ACC112 (cell line): ENCODE measurements at regions not wholly inside any gene's neighbourhood (a gene's known extent, or its start where the extent isn't known, plus 50 kb on each side); places are given as distances from the start of the nearest gene placed in this dataset.

Source experiments
- H2AFZ ChIP-seq: fragments of 200-600 bp; sonication (generic); one replicate; pipeline ENCODE4 v1.6.0; 2017; ENCODE audit warnings: antibody characterized with exemption, low read length; ENCODE audit not compliant: unreplicated experiment
- H3K27ac ChIP-seq: fragments of 200-600 bp; sonication (generic); 2 replicates; pipeline ENCODE4 v1.5.1; 2014; ENCODE audit warnings: low read depth, mild to moderate bottlenecking, antibody characterized with exemption, low read length, moderate library complexity
- H3K27me3 ChIP-seq: fragments of 200-600 bp; sonication (generic); 2 replicates; pipeline ENCODE4 v1.6.1; 2014; ENCODE audit warnings: mild to moderate bottlenecking, antibody characterized with exemption, low read length, moderate library complexity, mixed read lengths; ENCODE audit not compliant: insufficient read depth
- H3K36me3 ChIP-seq: fragments of 200-600 bp; sonication (generic); 2 replicates; pipeline ENCODE4 v1.6.1; 2016; ENCODE audit warnings: mild to moderate bottlenecking, antibody characterized with exemption, low read length, moderate library complexity, mixed read lengths; ENCODE audit not compliant: insufficient read depth
- H3K4me1 ChIP-seq: fragments of 200-600 bp; sonication (generic); one replicate; pipeline ENCODE4 v1.6.1; 2016; ENCODE audit warnings: low read length, mixed read lengths; ENCODE audit not compliant: insufficient read depth, unreplicated experiment, control insufficient read depth
- H3K4me3 ChIP-seq: fragments of 200-600 bp; sonication (generic); 2 replicates; pipeline ENCODE4 v1.5.1; 2014; ENCODE audit warnings: mild to moderate bottlenecking, low read depth, low read length
- H3K79me2 ChIP-seq: fragments of 200-600 bp; sonication (generic); one replicate; pipeline ENCODE4 v1.6.0; 2016; ENCODE audit warnings: low read length; ENCODE audit not compliant: control insufficient read depth, unreplicated experiment, insufficient read depth

- Histone ChIP-seq H2AFZ (no peak overlapping the region), H3K27me3 (no peaks in the 10 kb centered on the region), H3K4me1 (no peaks in the 10 kb centered on the region), H3K79me2 (no peaks in the 10 kb centered on the region), H3K36me3 (no peaks in the 10 kb centered on the region), H3K27ac (no peak overlapping the region), H3K4me3 (no peak overlapping the region)
These were observed 70.6 kb upstream of the ADARB2 start for GRCh38 chr10:1807924-1808323.

DNA sequence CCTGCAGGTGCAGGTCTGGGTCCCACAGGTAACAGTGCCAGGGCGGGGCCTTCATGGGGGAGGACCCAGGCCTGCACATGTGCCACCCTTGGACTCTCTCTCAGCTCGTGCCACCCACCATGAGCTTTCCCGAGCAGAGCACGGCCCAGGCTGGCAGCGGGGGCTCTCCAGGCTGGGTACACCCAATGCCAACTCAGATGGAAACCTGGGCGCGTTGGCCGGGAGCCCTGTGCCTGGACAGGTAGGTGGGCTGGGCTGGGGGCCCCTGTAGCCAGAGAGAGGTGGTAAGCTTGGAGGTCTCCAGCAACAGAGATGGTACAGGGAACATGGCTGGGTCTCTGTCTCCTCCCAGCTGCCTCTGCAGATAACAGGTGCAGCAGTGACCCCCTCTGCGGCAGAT lies 69.9 kb upstream of the ADARB2 start:
- Histone ChIP-seq H3K36me3 (no peaks in the 10 kb centered on the region), H3K79me2 (no peaks in the 10 kb centered on the region), H3K4me3 (no peak overlapping the region), H2AFZ (no peak overlapping the region), H3K27ac (no peak overlapping the region), H3K27me3 (no peaks in the 10 kb centered on the region), H3K4me1 (no peaks in the 10 kb centered on the region)

GRCh38 chr10:1802413-1802812 lies 65.1 kb upstream of the ADARB2 start:
- Histone ChIP-seq H3K4me1 (no peaks in the 10 kb centered on the region), H3K36me3 (no peaks in the 10 kb centered on the region)

DNA sequence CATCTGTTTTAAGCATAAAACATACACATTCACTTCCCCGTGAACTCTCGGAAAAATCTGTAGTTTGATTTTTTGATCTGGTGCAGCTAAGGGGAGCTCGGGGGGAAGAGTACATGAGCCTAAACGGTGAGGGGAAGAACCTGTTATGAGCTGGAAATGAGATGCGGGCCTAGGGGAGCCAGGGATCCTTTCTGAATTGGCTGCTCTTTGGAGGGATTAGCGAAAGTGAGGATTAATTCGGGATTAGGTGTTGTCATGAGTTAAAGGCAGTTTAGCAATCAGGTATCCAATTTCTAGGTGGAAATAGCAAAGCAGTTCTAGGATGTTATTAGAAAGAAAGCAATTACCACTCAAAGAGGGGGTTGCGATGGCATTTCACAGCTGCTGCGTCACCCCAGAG lies 51.1 kb upstream of the ADARB2 start:
- Histone ChIP-seq H3K27me3 (no peaks in the 10 kb centered on the region), H3K27ac (no peak overlapping the region), H2AFZ (no peak overlapping the region)

More at GRCh38 chr10:1802413-1802812, 65.1 kb upstream of the ADARB2 start:
- Histone ChIP-seq H3K27ac (no peak overlapping the region), H2AFZ (no peak overlapping the region), H3K27me3 (no peaks in the 10 kb centered on the region), H3K4me3 (no peak overlapping the region), H3K79me2 (no peaks in the 10 kb centered on the region)

More for the DNA sequence above, 51.1 kb upstream of the ADARB2 start:
- no peaks in the 10 kb centered on the region for H3K79me2 ChIP-seq
- H3K4me1 ChIP-seq, result no peaks in the 10 kb centered on the region
- H3K4me3 ChIP-seq, result no peak overlapping the region
- no peaks in the 10 kb centered on the region for H3K36me3 ChIP-seq
